ENCODE measurements at regions not wholly inside any gene's neighbourhood (a gene's known extent, or its start where the extent isn't known, plus 50 kb on each side); places are given as distances from the start of the nearest gene placed in this dataset.

GRCh38 chr2:56001947-56002346 lies 78.4 kb upstream of the EFEMP1 start:
- H2AFZ ChIP-seq (ENCODE audit: control insufficient read depth, low read length) = no peak overlapping the region
- no peaks in the 10 kb centered on the region for H3K79me2 ChIP-seq (ENCODE audit: control insufficient read depth, insufficient read depth, low read length)
- no peak overlapping the region for H3K27ac ChIP-seq (ENCODE audit: control insufficient read depth, insufficient read depth, low read length)
- H3K4me1 ChIP-seq (ENCODE audit: control insufficient read depth, extremely low read depth, insufficient read depth, low read length) = no peaks in the 10 kb centered on the region
- no peaks in the 10 kb centered on the region for H3K9me3 ChIP-seq (ENCODE audit: control insufficient read depth, low read depth, low read length)
- no peaks in the 10 kb centered on the region for H3K36me3 ChIP-seq (ENCODE audit: control insufficient read depth in 2 of 2, extremely low read depth in 1 of 2, insufficient read depth in 2 of 2, low read length in 2 of 2)
- DNase-seq (ENCODE audit: low read depth, low spot score) = no peak
- H4K20me1 ChIP-seq (ENCODE audit: control insufficient read depth, extremely low read depth, insufficient read depth, low read length) = no peaks in the 10 kb centered on the region
- H3K4me3 ChIP-seq (ENCODE audit: control insufficient read depth in 2 of 3, extremely low read depth in 1 of 3, insufficient read depth in 2 of 3, low read depth in 1 of 3, low read length in 3 of 3) = no peak overlapping the region
- no peak for FAIRE-seq
- H3K9ac ChIP-seq (ENCODE audit: control insufficient read depth, extremely low read depth, insufficient read depth, low read length) = no peak overlapping the region
- no peak overlapping the region for H3K4me2 ChIP-seq (ENCODE audit: control insufficient read depth, extremely low read depth, insufficient read depth, low read depth, low read length)
- H3K27me3 ChIP-seq (ENCODE audit: control insufficient read depth, extremely low read depth, insufficient read depth, low read length) = no peaks in the 10 kb centered on the region
- H3K9me1 ChIP-seq (ENCODE audit: control insufficient read depth, extremely low read depth, insufficient read depth, low read length) = no peaks in the 10 kb centered on the region
- dilution Hi-C loops (cut with MboI; ENCODE audit: extremely low pct_ligation_motif_present, low sequenced_read_pairs) = no loop called here
- TF ChIP-seq CTCF (optimal IDR thresholded peaks at IDR 0.05 in 1 of 3, IDR thresholded peaks at IDR 0.05 in 1 of 3, conservative IDR thresholded peaks at IDR 0.05 in 1 of 3; ENCODE audit: extremely low read depth in 1 of 3, insufficient read depth in 2 of 3, low read length in 3 of 3) (no peak), EZH2 (IDR thresholded peaks at IDR 0.05; ENCODE audit: low read length) (no peak)

DNA sequence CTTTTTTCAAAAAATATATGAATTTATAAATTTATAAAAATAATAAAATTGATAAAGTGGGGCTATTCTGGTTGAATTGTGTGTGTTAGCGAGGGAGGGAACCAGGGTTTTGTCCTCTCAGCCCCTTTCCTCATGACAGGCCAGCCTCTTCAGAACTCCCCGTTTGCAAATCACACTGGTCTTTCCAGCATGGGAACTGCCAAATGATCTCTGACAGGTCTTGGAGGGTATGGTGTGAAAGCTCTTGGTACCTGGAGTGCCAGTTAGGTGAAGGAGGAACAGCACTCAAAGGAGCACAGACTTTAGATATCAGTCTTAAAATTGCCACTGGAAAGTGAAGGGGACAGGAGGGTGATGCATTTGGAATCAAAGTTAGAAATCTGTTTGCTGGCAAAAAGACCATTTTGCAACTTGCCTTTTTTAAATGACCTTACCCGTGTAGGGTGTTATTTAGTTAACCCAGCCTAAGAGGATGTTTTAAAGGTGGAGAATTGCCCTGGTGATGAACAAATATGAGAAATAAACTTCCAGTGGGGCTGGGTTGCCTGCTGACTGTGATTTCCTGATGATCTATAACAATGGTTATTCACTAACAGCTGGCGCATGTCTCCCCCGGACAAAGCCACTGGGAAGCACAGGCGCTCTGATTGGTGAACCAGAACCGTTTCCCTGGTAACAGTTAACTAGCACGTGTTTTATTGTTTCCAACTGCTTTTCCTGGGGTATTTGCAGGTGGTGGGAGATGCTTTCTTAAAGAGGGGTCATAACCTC lies 85.3 kb upstream of the EFEMP1 start:
- no peak overlapping the region for H3K27ac ChIP-seq (ENCODE audit: control insufficient read depth, insufficient read depth, low read length)
- H3K4me2 ChIP-seq (ENCODE audit: control insufficient read depth, extremely low read depth, insufficient read depth, low read depth, low read length) = no peak overlapping the region

More for the DNA sequence above, 85.3 kb upstream of the EFEMP1 start:
- H4K20me1 ChIP-seq (ENCODE audit: control insufficient read depth, extremely low read depth, insufficient read depth, low read length) = no peaks in the 10 kb centered on the region
- no peaks in the 10 kb centered on the region for H3K79me2 ChIP-seq (ENCODE audit: control insufficient read depth, insufficient read depth, low read length)
- no peaks in the 10 kb centered on the region for H3K27me3 ChIP-seq (ENCODE audit: control insufficient read depth, extremely low read depth, insufficient read depth, low read length)
- no peaks in the 10 kb centered on the region for H3K36me3 ChIP-seq (ENCODE audit: control insufficient read depth in 2 of 2, extremely low read depth in 1 of 2, insufficient read depth in 2 of 2, low read length in 2 of 2)
- no peak overlapping the region for H2AFZ ChIP-seq (ENCODE audit: control insufficient read depth, low read length)
- H3K9me1 ChIP-seq (ENCODE audit: control insufficient read depth, extremely low read depth, insufficient read depth, low read length) = no peaks in the 10 kb centered on the region
- no peaks in the 10 kb centered on the region for H3K4me1 ChIP-seq (ENCODE audit: control insufficient read depth, extremely low read depth, insufficient read depth, low read length)
- FAIRE-seq = no peak
- no peak overlapping the region for H3K9ac ChIP-seq (ENCODE audit: control insufficient read depth, extremely low read depth, insufficient read depth, low read length)
- no peaks in the 10 kb centered on the region for H3K9me3 ChIP-seq (ENCODE audit: control insufficient read depth, low read depth, low read length)
- no peak for DNase-seq (ENCODE audit: low read depth, low spot score)
- TF ChIP-seq EZH2 (IDR thresholded peaks at IDR 0.05; ENCODE audit: low read length) (no peak), CTCF (optimal IDR thresholded peaks at IDR 0.05 in 1 of 3, IDR thresholded peaks at IDR 0.05 in 1 of 3, conservative IDR thresholded peaks at IDR 0.05 in 1 of 3; ENCODE audit: extremely low read depth in 1 of 3, insufficient read depth in 2 of 3, low read length in 3 of 3) (no peak)
- dilution Hi-C loops (cut with MboI; ENCODE audit: extremely low pct_ligation_motif_present, low sequenced_read_pairs) = no loop called here
- H3K4me3 ChIP-seq (ENCODE audit: control insufficient read depth in 2 of 3, extremely low read depth in 1 of 3, insufficient read depth in 2 of 3, low read depth in 1 of 3, low read length in 3 of 3) = no peak overlapping the region
